PC-3 (cell line): ENCODE measurements at regions not wholly inside any gene's neighbourhood (a gene's known extent, or its start where the extent isn't known, plus 50 kb on each side); places are given as distances from the start of the nearest gene placed in this dataset.
"Not testable (repeated sequence)": the region's sequence is repeated elsewhere in the genome, so short reads cannot be mapped to it uniquely, and the experiment has no call there.

Experiments
- CTCF ChIP-seq: fragments of 300-600 bp; sonication (generic); conservative IDR thresholded peaks from 2 replicates; pipeline ENCODE4 v1.5.1; 2017; ENCODE audit warnings: antibody characterized with exemption, low read depth, mild to moderate bottlenecking, low read length
- EZH2 ChIP-seq: fragments of 300-600 bp; sonication (generic); IDR thresholded peaks from one replicate; pipeline ENCODE4 v1.6.1; 2017; ENCODE audit warnings: antibody characterized with exemption, mild to moderate bottlenecking, low read length; ENCODE audit not compliant: unreplicated experiment
- EZH2phosphoT487 ChIP-seq: fragments of 300-600 bp; sonication (generic); IDR thresholded peaks from 2 replicates; pipeline ENCODE4 v1.6.1; 2018; ENCODE audit warnings: mild to moderate bottlenecking, antibody characterized with exemption, low read length, borderline replicate concordance

GRCh38 chr13:79172924-79173323 is 233.1 kb downstream of the RBM26 start:
- TF ChIP-seq EZH2, CTCF, EZH2phosphoT487: not testable (repeated sequence)
